ENCODE measurements at regions not wholly inside any gene's neighbourhood (a gene's known extent, or its start where the extent isn't known, plus 50 kb on each side); places are given as distances from the start of the nearest gene placed in this dataset.

- Histone ChIP-seq H3K9me3 (no peaks in the 10 kb centered on the region), H3K4me1 (no peaks in the 10 kb centered on the region), H3K36me3 (replicated peaks in 1 of 2; ENCODE audit: insufficient read depth in 1 of 2, low read depth in 2 of 2) (no peaks in the 10 kb centered on the region), H3K4me3 (no peak overlapping the region), H3K27me3 (no peaks in the 10 kb centered on the region), H3K27ac (no peak overlapping the region)
- intact Hi-C loops (cut with DNase I), result no loop called here
- DNase-seq (no peak), ATAC-seq (no peak)
- TF ChIP-seq CTCF (IDR thresholded peaks at IDR 0.05) (no peak), POLR2A (IDR thresholded peaks at IDR 0.05) (no peak)
- 38 to 47% methylated on average over 3 of the region's 3 CpGs for WGBS, 2 donors
These were observed 128.1 kb upstream of the RPRM start for GRCh38 chr2:153606623-153607022.

GRCh38 chr2:153622285-153622684, 143.7 kb upstream of the RPRM start:
- ATAC-seq, result no peak
- intact Hi-C loops (cut with DNase I), result no loop called here
- H3K27ac ChIP-seq, result no peak overlapping the region
- no peaks in the 10 kb centered on the region for H3K27me3 ChIP-seq
- H3K4me1 ChIP-seq, result no peaks in the 10 kb centered on the region
- TF ChIP-seq POLR2A (IDR thresholded peaks at IDR 0.05) (no peak), CTCF (IDR thresholded peaks at IDR 0.05) (peak in 1 of 7 experiments; percentile 10)
- WGBS, 2 donors, result 44 to 48% methylated on average over 4 of the region's 4 CpGs
- H3K36me3 ChIP-seq (replicated peaks in 1 of 2; ENCODE audit: insufficient read depth in 1 of 2, low read depth in 2 of 2), result no peaks in the 10 kb centered on the region
- no peak for DNase-seq
- H3K4me3 ChIP-seq, result no peak overlapping the region
- H3K9me3 ChIP-seq, result no peaks in the 10 kb centered on the region

- Histone ChIP-seq H3K27ac (no peak overlapping the region), H3K36me3 (replicated peaks in 1 of 2; ENCODE audit: insufficient read depth in 1 of 2, low read depth in 2 of 2) (no peaks in the 10 kb centered on the region), H3K27me3 (no peaks in the 10 kb centered on the region), H3K9me3 (no peaks in the 10 kb centered on the region), H3K4me3 (no peak overlapping the region), H3K4me1 (no peaks in the 10 kb centered on the region)
- TF ChIP-seq CTCF (IDR thresholded peaks at IDR 0.05) (no peak), POLR2A (IDR thresholded peaks at IDR 0.05) (no peak)
- 15 to 22% methylated on average over 1 of the region's 1 CpG for WGBS, 2 donors
- DNase-seq (no peak), ATAC-seq (no peak)
- intact Hi-C loops (cut with DNase I), result no loop called here
These were observed 144.5 kb upstream of the RPRM start for GRCh38 chr2:153623020-153623419.

GRCh38 chr2:153626676-153627075, 148.1 kb upstream of the RPRM start:
- TF ChIP-seq CTCF (IDR thresholded peaks at IDR 0.05) (no peak), POLR2A (IDR thresholded peaks at IDR 0.05) (no peak)
- Histone ChIP-seq H3K4me3 (no peak overlapping the region), H3K27ac (no peak overlapping the region), H3K36me3 (replicated peaks in 1 of 2; ENCODE audit: insufficient read depth in 1 of 2, low read depth in 2 of 2) (no peaks in the 10 kb centered on the region), H3K27me3 (no peaks in the 10 kb centered on the region), H3K9me3 (peaks cover 0 to 4% (median 0%) of the 10 kb centered on the region in 3 donors), H3K4me1 (no peaks in the 10 kb centered on the region)
- no peak for ATAC-seq
- no peak for DNase-seq
- intact Hi-C loops (cut with DNase I), result no loop called here
- 53 to 61% methylated on average over 2 of the region's 2 CpGs for WGBS, 2 donors

- H3K36me3 ChIP-seq (replicated peaks in 1 of 2; ENCODE audit: insufficient read depth in 1 of 2, low read depth in 2 of 2), result no peaks in the 10 kb centered on the region
- no peak overlapping the region for H3K27ac ChIP-seq
- no peaks in the 10 kb centered on the region for H3K4me1 ChIP-seq
- no peak for DNase-seq
- H3K27me3 ChIP-seq, result no peaks in the 10 kb centered on the region
- no peak for ATAC-seq
- intact Hi-C loops (cut with DNase I), result no loop called here
- no peak overlapping the region for H3K4me3 ChIP-seq
- TF ChIP-seq POLR2A (IDR thresholded peaks at IDR 0.05) (no peak), CTCF (IDR thresholded peaks at IDR 0.05) (no peak)
- WGBS, 2 donors, result 44 to 48% methylated on average over 2 of the region's 2 CpGs
- peaks cover 0 to 4% (median 0%) of the 10 kb centered on the region in 3 donors for H3K9me3 ChIP-seq
These were observed 156.9 kb upstream of the RPRM start for GRCh38 chr2:153635494-153635893.

All from body of pancreas (tissue), 4 donors.